SIG-M5 treated with dmso at 0.1 percent for 504 hours (cell line): ENCODE measurements at regions not wholly inside any gene's neighbourhood (a gene's known extent, or its start where the extent isn't known, plus 50 kb on each side); places are given as distances from the start of the nearest gene placed in this dataset.
"Not testable (repeated sequence)": the region's sequence is repeated elsewhere in the genome, so short reads cannot be mapped to it uniquely, and the experiment has no call there.

Experiments used
- DNase-seq: peaks from one replicate; lab custom pipeline; 2025; ENCODE audit not compliant: unreplicated experiment; lab: John Stamatoyannopoulos, UW

GRCh38 chr14:38721822-38722431 lies 381.1 kb downstream of the SEC23A start:
- DNase-seq = peak; percentile 42

- DNase-seq = no peak
Measured at GRCh38 chr14:38718519-38718918, 384.5 kb downstream of the SEC23A start.

- DNase-seq = no peak
Measured at GRCh38 chr14:38716926-38717325, 386.1 kb downstream of the SEC23A start.

- DNase-seq = no peak
Measured at GRCh38 chr14:38710881-38711280, 392.2 kb downstream of the SEC23A start.

GRCh38 chr14:38710196-38710595 lies 392.8 kb downstream of the SEC23A start:
- DNase-seq = no peak

GRCh38 chr14:38705220-38705619 lies 397.8 kb downstream of the SEC23A start:
- DNase-seq = no peak

GRCh38 chr14:38704220-38704619 lies 398.8 kb downstream of the SEC23A start:
- DNase-seq = no peak

- no peak for DNase-seq
Measured at GRCh38 chr14:38696925-38697324, 406.1 kb downstream of the SEC23A start.

GRCh38 chr14:38693423-38693822 lies 409.6 kb downstream of the SEC23A start:
- DNase-seq = no peak

- no peak for DNase-seq
Measured at GRCh38 chr14:38669027-38669426, 413.1 kb upstream of the CLEC14A start.

- no peak for DNase-seq
Measured at GRCh38 chr14:38663382-38663781, 407.5 kb upstream of the CLEC14A start.

- peak; percentile 32 for DNase-seq
Measured at GRCh38 chr14:38662781-38663180, 406.9 kb upstream of the CLEC14A start.

GRCh38 chr14:38646391-38646790 lies 390.5 kb upstream of the CLEC14A start:
- DNase-seq = no peak

- not testable (repeated sequence) for DNase-seq
Measured at GRCh38 chr14:38634913-38635312, 379.0 kb upstream of the CLEC14A start.

GRCh38 chr14:38629412-38629811 lies 373.5 kb upstream of the CLEC14A start:
- DNase-seq = no peak

GRCh38 chr14:38627163-38627562 lies 371.3 kb upstream of the CLEC14A start:
- DNase-seq = no peak

GRCh38 chr14:38623661-38624060 lies 367.8 kb upstream of the CLEC14A start:
- DNase-seq = no peak

- no peak for DNase-seq
Measured at GRCh38 chr14:38618514-38618913, 362.6 kb upstream of the CLEC14A start.

- DNase-seq = no peak
Measured at GRCh38 chr14:38616959-38617358, 361.1 kb upstream of the CLEC14A start.

GRCh38 chr14:38611928-38612327 lies 356.0 kb upstream of the CLEC14A start:
- DNase-seq = no peak

GRCh38 chr14:38608244-38608643 lies 352.4 kb upstream of the CLEC14A start:
- DNase-seq = no peak

GRCh38 chr14:38605193-38606114 lies 349.6 kb upstream of the CLEC14A start:
- peak; percentile 6 for DNase-seq
